Activated naive CD8-positive, alpha-beta T cell treated with anti-CD3 and anti-CD28 coated beads, Interleukin-2, amount 50 U/mL, for 24 hours (primary cell): ENCODE measurements at regions not wholly inside any gene's neighbourhood (a gene's known extent, or its start where the extent isn't known, plus 50 kb on each side); places are given as distances from the start of the nearest gene placed in this dataset.

Experiments used
- ATAC-seq: fragments of 150-1000 bp; cut with Tn5 transposase; one replicate; pipeline ENCODE4 v1.10.0; 2021
- DNase-seq: peaks from one replicate; pipeline ENCODE4 v3.0.0; 2021
- H3K27ac Mint-ChIP-seq: one replicate; pipeline ENCODE4 v1.8.0; 2021; ENCODE audit warnings: mild to moderate bottlenecking, mixed read lengths
- H3K27me3 Mint-ChIP-seq: one replicate; pipeline ENCODE4 v1.8.0; 2021; ENCODE audit warnings: mixed read lengths
- H3K36me3 Mint-ChIP-seq: one replicate; pipeline ENCODE4 v1.8.0; 2021; ENCODE audit warnings: low read depth, mixed read lengths
- H3K4me1 Mint-ChIP-seq: one replicate; pipeline ENCODE4 v1.8.0; 2021; ENCODE audit warnings: mixed read lengths
- H3K4me3 Mint-ChIP-seq: one replicate; pipeline ENCODE4 v1.8.0; 2021; ENCODE audit warnings: mild to moderate bottlenecking, moderate library complexity, mixed read lengths
- H3K9me3 Mint-ChIP-seq: one replicate; pipeline ENCODE4 v1.8.0; 2021; ENCODE audit warnings: mixed read lengths

- ATAC-seq (no peak), DNase-seq (no peak)
- Mint-ChIP-seq H3K27me3 (no peaks in the 10 kb centered on the region), H3K4me1 (no peaks in the 10 kb centered on the region), H3K27ac (no peak overlapping the region), H3K4me3 (no peak overlapping the region), H3K9me3 (no peaks in the 10 kb centered on the region), H3K36me3 (no peaks in the 10 kb centered on the region)
These were observed 560.5 kb downstream of the PKHD1 start for GRCh38 chr6:51526922-51527321.

- Mint-ChIP-seq H3K9me3 (no peaks in the 10 kb centered on the region), H3K36me3 (no peaks in the 10 kb centered on the region)
- no peak for DNase-seq
These were observed 558.9 kb downstream of the PKHD1 start for GRCh38 chr6:51528556-51528955.

GRCh38 chr6:51529240-51529639 lies 558.2 kb downstream of the PKHD1 start:
- DNase-seq (no peak), ATAC-seq (no peak)
- no peak overlapping the region for H3K4me3 Mint-ChIP-seq
- no peaks in the 10 kb centered on the region for H3K4me1 Mint-ChIP-seq
- no peaks in the 10 kb centered on the region for H3K27me3 Mint-ChIP-seq
- no peaks in the 10 kb centered on the region for H3K36me3 Mint-ChIP-seq
- H3K27ac Mint-ChIP-seq, result no peak overlapping the region
- no peaks in the 10 kb centered on the region for H3K9me3 Mint-ChIP-seq

More at GRCh38 chr6:51528556-51528955, 558.9 kb downstream of the PKHD1 start:
- no peaks in the 10 kb centered on the region for H3K4me1 Mint-ChIP-seq
- no peak overlapping the region for H3K4me3 Mint-ChIP-seq
- no peak overlapping the region for H3K27ac Mint-ChIP-seq
- H3K27me3 Mint-ChIP-seq, result no peaks in the 10 kb centered on the region
- ATAC-seq, result no peak

GRCh38 chr6:51531623-51532022 lies 555.8 kb downstream of the PKHD1 start:
- DNase-seq (no peak), ATAC-seq (no peak)
- Mint-ChIP-seq H3K4me1 (no peaks in the 10 kb centered on the region), H3K27ac (no peak overlapping the region), H3K9me3 (no peaks in the 10 kb centered on the region), H3K36me3 (no peaks in the 10 kb centered on the region), H3K27me3 (no peaks in the 10 kb centered on the region), H3K4me3 (no peak overlapping the region)

GRCh38 chr6:51533962-51534361 lies 553.5 kb downstream of the PKHD1 start:
- no peak overlapping the region for H3K4me3 Mint-ChIP-seq
- H3K36me3 Mint-ChIP-seq, result no peaks in the 10 kb centered on the region
- no peaks in the 10 kb centered on the region for H3K27me3 Mint-ChIP-seq
- no peaks in the 10 kb centered on the region for H3K9me3 Mint-ChIP-seq
- DNase-seq (no peak), ATAC-seq (no peak)
- H3K4me1 Mint-ChIP-seq, result no peaks in the 10 kb centered on the region
- H3K27ac Mint-ChIP-seq, result no peak overlapping the region

- Mint-ChIP-seq H3K4me1 (no peaks in the 10 kb centered on the region), H3K27me3 (no peaks in the 10 kb centered on the region), H3K27ac (no peak overlapping the region), H3K36me3 (no peaks in the 10 kb centered on the region), H3K4me3 (no peak overlapping the region), H3K9me3 (no peaks in the 10 kb centered on the region)
- no peak for DNase-seq
- ATAC-seq, result no peak
These were observed 552.1 kb downstream of the PKHD1 start for GRCh38 chr6:51535327-51535726.

- no peak for ATAC-seq
- Mint-ChIP-seq H3K27ac (no peak overlapping the region), H3K4me3 (no peak overlapping the region), H3K4me1 (no peaks in the 10 kb centered on the region), H3K36me3 (no peaks in the 10 kb centered on the region), H3K9me3 (no peaks in the 10 kb centered on the region), H3K27me3 (no peaks in the 10 kb centered on the region)
- no peak for DNase-seq
These were observed 550.7 kb downstream of the PKHD1 start for GRCh38 chr6:51536728-51537127.

- H3K36me3 Mint-ChIP-seq, result no peaks in the 10 kb centered on the region
- no peak overlapping the region for H3K4me3 Mint-ChIP-seq
- no peak overlapping the region for H3K27ac Mint-ChIP-seq
- H3K9me3 Mint-ChIP-seq, result no peaks in the 10 kb centered on the region
- no peak for DNase-seq
- no peak for ATAC-seq
- H3K27me3 Mint-ChIP-seq, result no peaks in the 10 kb centered on the region
- no peaks in the 10 kb centered on the region for H3K4me1 Mint-ChIP-seq
These were observed 545.6 kb downstream of the PKHD1 start for GRCh38 chr6:51541847-51542246.

GRCh38 chr6:51542475-51542874 lies 544.9 kb downstream of the PKHD1 start:
- H3K36me3 Mint-ChIP-seq, result no peaks in the 10 kb centered on the region
- H3K4me1 Mint-ChIP-seq, result no peaks in the 10 kb centered on the region
- no peaks in the 10 kb centered on the region for H3K27me3 Mint-ChIP-seq
- no peaks in the 10 kb centered on the region for H3K9me3 Mint-ChIP-seq
- H3K27ac Mint-ChIP-seq, result no peak overlapping the region
- no peak for ATAC-seq
- no peak overlapping the region for H3K4me3 Mint-ChIP-seq
- no peak for DNase-seq

- H3K36me3 Mint-ChIP-seq, result no peaks in the 10 kb centered on the region
- no peak for ATAC-seq
These were observed 537.2 kb downstream of the PKHD1 start for GRCh38 chr6:51550243-51550642.

GRCh38 chr6:51552435-51552834 lies 535.0 kb downstream of the PKHD1 start:
- H3K4me3 Mint-ChIP-seq, result no peak overlapping the region
- H3K27me3 Mint-ChIP-seq, result no peaks in the 10 kb centered on the region
- H3K9me3 Mint-ChIP-seq, result peaks cover 6% of the 10 kb centered on the region
- no peaks in the 10 kb centered on the region for H3K36me3 Mint-ChIP-seq
- H3K4me1 Mint-ChIP-seq, result no peaks in the 10 kb centered on the region
- ATAC-seq, result no peak
- DNase-seq, result no peak
- no peak overlapping the region for H3K27ac Mint-ChIP-seq

More at GRCh38 chr6:51550243-51550642, 537.2 kb downstream of the PKHD1 start:
- no peak overlapping the region for H3K27ac Mint-ChIP-seq
- H3K4me1 Mint-ChIP-seq, result no peaks in the 10 kb centered on the region
- no peaks in the 10 kb centered on the region for H3K27me3 Mint-ChIP-seq
- H3K9me3 Mint-ChIP-seq, result peaks cover 6% of the 10 kb centered on the region
- no peak for DNase-seq
- no peak overlapping the region for H3K4me3 Mint-ChIP-seq

- peaks cover 6% of the 10 kb centered on the region for H3K9me3 Mint-ChIP-seq
- ATAC-seq (no peak), DNase-seq (no peak)
- H3K36me3 Mint-ChIP-seq, result no peaks in the 10 kb centered on the region
- H3K27me3 Mint-ChIP-seq, result no peaks in the 10 kb centered on the region
- no peak overlapping the region for H3K27ac Mint-ChIP-seq
- H3K4me3 Mint-ChIP-seq, result no peak overlapping the region
- H3K4me1 Mint-ChIP-seq, result no peaks in the 10 kb centered on the region
These were observed 534.0 kb downstream of the PKHD1 start for GRCh38 chr6:51553246-51554015.

GRCh38 chr6:51554029-51554428 lies 533.4 kb downstream of the PKHD1 start:
- Mint-ChIP-seq H3K36me3 (no peaks in the 10 kb centered on the region), H3K27me3 (no peaks in the 10 kb centered on the region), H3K27ac (no peak overlapping the region), H3K4me1 (no peaks in the 10 kb centered on the region), H3K9me3 (peaks cover 6% of the 10 kb centered on the region), H3K4me3 (no peak overlapping the region)
- DNase-seq, result no peak
- no peak for ATAC-seq

- Mint-ChIP-seq H3K36me3 (no peaks in the 10 kb centered on the region), H3K9me3 (no peaks in the 10 kb centered on the region), H3K4me3 (no peak overlapping the region), H3K27ac (no peak overlapping the region), H3K4me1 (no peaks in the 10 kb centered on the region), H3K27me3 (no peaks in the 10 kb centered on the region)
- DNase-seq (no peak), ATAC-seq (no peak)
These were observed 528.4 kb downstream of the PKHD1 start for GRCh38 chr6:51559059-51559458.

GRCh38 chr6:51562198-51562597 lies 525.2 kb downstream of the PKHD1 start:
- Mint-ChIP-seq H3K4me3 (no peak overlapping the region), H3K9me3 (no peaks in the 10 kb centered on the region), H3K36me3 (no peaks in the 10 kb centered on the region), H3K27me3 (no peaks in the 10 kb centered on the region), H3K4me1 (no peaks in the 10 kb centered on the region), H3K27ac (no peak overlapping the region)
- ATAC-seq (no peak), DNase-seq (no peak)
